HL-60 (cell line): ENCODE measurements at regions not wholly inside any gene's neighbourhood (a gene's known extent, or its start where the extent isn't known, plus 50 kb on each side); places are given as distances from the start of the nearest gene placed in this dataset.
"Not testable (repeated sequence)": the region's sequence is repeated elsewhere in the genome, so short reads cannot be mapped to it uniquely, and the experiment has no call there.

ENCODE experiments used
- DNase-seq, 2 experiments: peaks; one replicate each; pipeline ENCODE4 v3.0.0-alpha.2; 2010 to 2020; ENCODE audit warnings: low read depth in 1 of 2, low spot score in 1 of 2
- H3K27ac ChIP-seq: fragments of 250-450 bp; sonication (Bioruptor Pico); replicated peaks from 2 replicates; pipeline ENCODE4 v1.5.1; 2020; ENCODE audit warnings: mild to moderate bottlenecking, moderate library complexity
- H3K27me3 ChIP-seq: fragments of 250-450 bp; sonication (Bioruptor Pico); 2 replicates; pipeline ENCODE4 v1.5.1; 2021; ENCODE audit warnings: mild to moderate bottlenecking, moderate library complexity; ENCODE audit not compliant: insufficient read depth, poor library complexity, severe bottlenecking
- H3K4me3 ChIP-seq: replicated peaks from 2 replicates; pipeline ENCODE4 v1.5.1; 2011; ENCODE audit warnings: mild to moderate bottlenecking, control low read depth, low read length; ENCODE audit not compliant: insufficient read depth
- CTCF ChIP-seq: IDR thresholded peaks from one replicate; pipeline ENCODE4 v1.5.1; 2011; ENCODE audit warnings: low read length, control low read depth, inconsistent platforms; ENCODE audit not compliant: insufficient read depth
- GABPA ChIP-seq: IDR thresholded peaks from 2 replicates; pipeline ENCODE4 v1.6.1; 2012; ENCODE audit warnings: low read depth
- POLR2AphosphoS5 ChIP-seq: IDR thresholded peaks from 2 replicates; pipeline ENCODE4 v1.6.1; 2012; ENCODE audit warnings: low read depth
- REST ChIP-seq: IDR thresholded peaks from 2 replicates; pipeline ENCODE4 v1.6.1; 2012; ENCODE audit warnings: low read depth; ENCODE audit not compliant: insufficient replicate concordance
- SPI1 ChIP-seq: IDR thresholded peaks from 2 replicates; pipeline ENCODE4 v1.6.1; 2012; ENCODE audit warnings: low read depth, mild to moderate bottlenecking, borderline replicate concordance

GRCh38 chr21:32930673-32931072 is 95.1 kb upstream of the OLIG2 start:
- TF ChIP-seq POLR2AphosphoS5 (no peak), GABPA (no peak), REST (no peak), SPI1 (no peak), CTCF (no peak)
- Histone ChIP-seq H3K4me3 (no peak overlapping the region), H3K27me3 (no peaks in the 10 kb centered on the region), H3K27ac (no peak overlapping the region)
- no peak for DNase-seq

DNA sequence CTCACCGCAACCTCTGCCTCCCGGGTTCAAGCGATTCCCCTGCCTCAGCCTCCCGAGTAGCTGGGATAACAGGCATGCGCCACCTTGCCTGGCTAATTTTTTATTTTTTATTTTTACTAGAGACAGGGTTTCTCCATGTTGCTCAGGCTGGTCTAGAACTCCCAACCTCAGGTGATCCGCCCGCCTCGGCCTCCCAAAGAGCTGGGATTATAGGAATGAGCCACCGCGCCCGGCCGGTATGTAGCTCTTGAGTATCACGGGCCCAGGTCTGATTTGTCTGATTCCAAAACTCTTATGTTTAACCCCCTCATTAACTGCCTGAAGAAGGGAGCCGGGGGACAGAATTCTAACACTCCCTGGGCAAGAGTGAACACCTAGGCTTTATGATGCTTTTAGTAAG is 91.7 kb upstream of the OLIG2 start:
- not testable (repeated sequence) for H3K4me3 ChIP-seq, H3K27me3 ChIP-seq, DNase-seq, H3K27ac ChIP-seq

DNA sequence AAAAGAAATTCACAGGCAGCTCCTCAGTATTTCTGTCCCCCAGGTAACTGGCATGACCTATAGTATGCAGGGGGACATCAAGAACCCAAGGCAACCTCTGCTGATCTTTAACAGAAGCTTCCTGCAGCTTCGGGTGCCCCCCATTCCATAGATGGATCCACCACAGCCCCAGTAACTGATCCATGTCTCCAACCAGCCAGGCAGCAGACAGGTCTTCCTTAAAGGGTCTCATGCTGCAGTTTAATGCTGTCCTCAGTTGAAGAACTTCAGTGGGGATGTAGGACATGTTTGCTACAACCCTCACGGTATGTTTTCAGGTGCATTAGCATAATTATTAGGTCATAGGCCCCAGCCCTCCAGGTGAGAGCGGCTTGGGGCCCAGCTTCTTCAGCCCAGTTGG is 90.9 kb upstream of the OLIG2 start:
- no peaks in the 10 kb centered on the region for H3K27me3 ChIP-seq
- no peak overlapping the region for H3K4me3 ChIP-seq
- DNase-seq = no peak
- no peak for TF ChIP-seq GABPA
- TF ChIP-seq REST = no peak
- no peak for TF ChIP-seq SPI1
- TF ChIP-seq POLR2AphosphoS5 = no peak
- TF ChIP-seq CTCF = no peak
- H3K27ac ChIP-seq = no peak overlapping the region

DNA sequence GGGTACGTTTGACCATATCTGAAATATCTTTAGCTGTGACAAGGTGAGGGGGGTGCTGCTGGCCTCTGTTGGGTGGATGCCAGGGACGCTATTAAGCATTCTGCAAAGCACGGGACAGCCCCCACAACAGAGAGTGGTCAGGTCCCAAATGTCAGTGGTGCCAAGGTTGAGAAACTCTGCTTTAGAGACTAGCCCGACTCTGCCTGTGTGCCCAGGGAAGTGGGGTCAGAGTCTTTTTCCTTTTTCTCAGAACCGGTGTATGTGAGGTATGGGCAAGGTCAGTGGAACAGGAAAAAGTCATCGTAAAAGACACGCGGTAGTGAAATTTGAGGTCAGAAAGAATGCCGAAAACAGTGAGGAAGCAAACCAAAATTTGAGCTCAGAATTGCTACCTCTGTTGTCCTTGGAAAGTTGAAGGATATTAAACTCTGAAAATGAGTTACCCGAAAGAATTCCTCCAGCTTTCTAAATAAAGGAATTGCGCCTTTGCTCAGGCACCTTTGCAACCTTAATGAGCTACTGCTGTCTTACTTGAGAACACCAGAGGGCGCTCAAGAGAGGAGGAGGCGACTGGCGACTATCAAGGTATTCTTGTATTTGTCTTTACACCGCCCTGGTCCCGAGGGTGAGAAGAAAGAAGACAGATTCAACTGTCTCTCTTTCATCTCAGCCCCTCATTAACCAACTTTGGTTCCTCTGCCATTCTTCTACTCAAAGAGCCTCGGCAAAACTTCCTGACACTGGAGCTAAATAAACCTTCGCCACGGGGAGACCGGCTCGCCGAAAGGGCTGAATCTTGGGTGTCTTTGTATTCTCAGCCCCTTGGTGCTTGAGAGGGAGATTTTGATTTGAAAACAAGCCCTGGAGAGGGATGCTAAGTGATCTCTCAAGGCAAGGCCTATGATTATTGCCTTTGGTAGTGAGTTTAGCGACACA is 85.4 kb upstream of the OLIG2 start:
- TF ChIP-seq CTCF (peak; percentile 43), SPI1 (no peak), REST (no peak), GABPA (no peak), POLR2AphosphoS5 (no peak)
- Histone ChIP-seq H3K4me3 (no peak overlapping the region), H3K27ac (no peak overlapping the region), H3K27me3 (no peaks in the 10 kb centered on the region)
- peak in 1 of 2 experiments; percentile 53 for DNase-seq
